Tibial artery (tissue), 4 donors: ENCODE measurements at regions not wholly inside any gene's neighbourhood (a gene's known extent, or its start where the extent isn't known, plus 50 kb on each side); places are given as distances from the start of the nearest gene placed in this dataset.

ENCODE experiments used
- DNase-seq, 2 donors: peaks; one replicate each; pipeline ENCODE4 v3.0.0-alpha.2; 2019
- H3K27ac ChIP-seq, 2 donors: fragments of 200-600 bp; sonication (generic) in 1 of 2; 1 replicate in 1 of 2; 2 replicates in 1 of 2; pipeline ENCODE4 v1.5.1; 2018 to 2019; ENCODE audit warnings: mild to moderate bottlenecking in 1 of 2
- H3K27me3 ChIP-seq, 2 donors: fragments of 200-600 bp; sonication (generic) in 1 of 2; one replicate each; pipeline versions ENCODE4 v1.5.1 to v1.6.0; 2016 to 2019
- H3K36me3 ChIP-seq, 3 donors: fragments of 200-600 bp; sonication (generic) in 2 of 3; one replicate each; pipeline ENCODE4 v1.5.1; 2016 to 2019; ENCODE audit warnings: mild to moderate bottlenecking in 2 of 3
- H3K4me1 ChIP-seq, 4 donors: fragments of 200-600 bp; sonication (generic) in 2 of 4; 1 replicate in 3 of 4; 2 replicates in 1 of 4; pipeline ENCODE4 v1.5.1; 2016 to 2019
- H3K4me3 ChIP-seq, 2 donors: fragments of 200-600 bp; sonication (generic) in 1 of 2; 1 replicate in 1 of 2; 2 replicates in 1 of 2; pipeline ENCODE4 v1.5.1; 2018 to 2019; ENCODE audit warnings: mild to moderate bottlenecking in 2 of 2
- H3K9me3 ChIP-seq, 3 donors: fragments of 200-600 bp; sonication (generic) in 1 of 3; one replicate each; pipeline ENCODE4 v1.5.1; 2016 to 2019
- intact Hi-C: fragments of 100-400 bp; cut with DNase I; formaldehyde crosslinking; loops from one replicate; pipeline ENCODE4 v1.15.0; 2023; ENCODE audit warnings: low total_unique reads
- TF ChIP-seq, protein P1 (sequence below), 2 experiments: fragments of 200-600 bp in 1 of 2; fragments of 450-650 bp in 1 of 2; IDR thresholded peaks; one replicate each; pipeline ENCODE4 v1.5.1; 2017 to 2019; ENCODE audit warnings: antibody characterized with exemption in 2 of 2, mild to moderate bottlenecking in 1 of 2, moderate library complexity in 1 of 2

DNA sequence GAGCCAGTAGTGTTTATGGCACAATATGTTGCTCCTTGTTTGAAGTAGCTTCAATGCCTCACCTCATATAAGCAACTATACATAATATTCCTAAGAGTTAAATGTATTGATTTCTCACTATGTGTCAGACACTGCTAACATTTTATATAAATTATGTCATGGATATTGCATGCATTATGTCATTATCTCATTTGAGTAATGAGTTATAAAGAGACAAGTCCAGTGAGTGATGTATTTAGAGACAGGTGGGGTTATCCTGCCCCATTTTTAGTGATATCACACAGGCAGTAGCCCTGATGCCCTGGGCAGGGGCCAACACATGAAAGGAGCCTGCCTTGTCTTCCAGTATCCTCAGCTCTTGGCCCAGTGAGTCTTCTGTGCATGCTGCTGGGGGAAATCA is 247.0 kb upstream of the SESN3 start:
- Histone ChIP-seq H3K27me3 (no peaks in the 10 kb centered on the region), H3K36me3 (no peaks in the 10 kb centered on the region), H3K27ac (no peak overlapping the region), H3K4me3 (no peak overlapping the region), H3K4me1 (peaks cover 0 to 8% (median 0%) of the 10 kb centered on the region in 4 donors), H3K9me3 (no peaks in the 10 kb centered on the region)
- no peak for DNase-seq
- intact Hi-C loops, result no loop called here
- TF ChIP-seq, protein P1, sequence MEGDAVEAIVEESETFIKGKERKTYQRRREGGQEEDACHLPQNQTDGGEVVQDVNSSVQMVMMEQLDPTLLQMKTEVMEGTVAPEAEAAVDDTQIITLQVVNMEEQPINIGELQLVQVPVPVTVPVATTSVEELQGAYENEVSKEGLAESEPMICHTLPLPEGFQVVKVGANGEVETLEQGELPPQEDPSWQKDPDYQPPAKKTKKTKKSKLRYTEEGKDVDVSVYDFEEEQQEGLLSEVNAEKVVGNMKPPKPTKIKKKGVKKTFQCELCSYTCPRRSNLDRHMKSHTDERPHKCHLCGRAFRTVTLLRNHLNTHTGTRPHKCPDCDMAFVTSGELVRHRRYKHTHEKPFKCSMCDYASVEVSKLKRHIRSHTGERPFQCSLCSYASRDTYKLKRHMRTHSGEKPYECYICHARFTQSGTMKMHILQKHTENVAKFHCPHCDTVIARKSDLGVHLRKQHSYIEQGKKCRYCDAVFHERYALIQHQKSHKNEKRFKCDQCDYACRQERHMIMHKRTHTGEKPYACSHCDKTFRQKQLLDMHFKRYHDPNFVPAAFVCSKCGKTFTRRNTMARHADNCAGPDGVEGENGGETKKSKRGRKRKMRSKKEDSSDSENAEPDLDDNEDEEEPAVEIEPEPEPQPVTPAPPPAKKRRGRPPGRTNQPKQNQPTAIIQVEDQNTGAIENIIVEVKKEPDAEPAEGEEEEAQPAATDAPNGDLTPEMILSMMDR (IDR thresholded peaks at IDR 0.05), result no peak

DNA sequence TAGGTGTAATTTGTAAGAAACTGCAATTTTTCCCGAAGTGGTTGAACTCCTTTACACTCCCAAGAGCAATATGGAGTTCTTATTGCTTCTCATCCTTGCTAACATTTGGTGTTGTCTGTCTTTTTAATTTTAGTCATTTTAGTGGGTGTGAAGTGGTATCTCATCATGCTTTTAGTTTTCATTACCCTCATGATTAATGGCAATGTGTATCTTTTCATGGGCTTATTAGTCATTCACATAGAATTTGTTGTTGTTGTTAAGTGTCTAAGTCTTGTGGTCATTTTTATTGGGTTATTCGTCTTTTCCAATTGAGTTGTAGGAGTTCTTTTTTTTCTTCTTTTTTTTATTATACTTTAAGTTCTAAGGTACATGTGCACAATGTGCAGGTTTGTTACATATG is 238.3 kb upstream of the SESN3 start:
- intact Hi-C loops, result no loop called here
- H3K27ac ChIP-seq, result no peak overlapping the region
- TF ChIP-seq, protein P1 (IDR thresholded peaks at IDR 0.05), result no peak
- H3K9me3 ChIP-seq, result no peaks in the 10 kb centered on the region
- no peak overlapping the region for H3K4me3 ChIP-seq
- H3K27me3 ChIP-seq, result no peaks in the 10 kb centered on the region
- no peak for DNase-seq
- no peaks in the 10 kb centered on the region for H3K36me3 ChIP-seq
- H3K4me1 ChIP-seq, result no peaks in the 10 kb centered on the region

DNA sequence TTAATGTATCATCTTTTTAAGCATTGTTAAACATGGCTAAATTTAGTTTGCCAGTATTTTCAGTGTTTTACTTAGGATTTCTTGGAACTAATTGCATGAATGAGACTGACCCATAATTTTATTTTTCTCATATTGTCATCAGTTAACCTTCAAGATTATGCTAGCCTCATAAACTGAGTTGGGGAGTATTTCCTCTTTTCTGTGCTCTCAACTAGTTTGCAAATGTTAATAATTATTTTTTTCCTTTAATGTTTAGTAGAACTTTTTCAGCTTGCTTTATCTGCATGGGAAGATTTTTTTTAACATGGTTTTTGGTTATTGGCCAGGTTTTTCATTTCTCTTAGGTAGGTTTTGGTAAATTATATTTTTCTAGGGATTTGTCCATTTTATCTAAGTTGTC is 235.4 kb upstream of the SESN3 start:
- no peaks in the 10 kb centered on the region for H3K36me3 ChIP-seq
- H3K4me3 ChIP-seq, result no peak overlapping the region
- no peaks in the 10 kb centered on the region for H3K27me3 ChIP-seq
- H3K27ac ChIP-seq, result no peak overlapping the region
- TF ChIP-seq, protein P1 (IDR thresholded peaks at IDR 0.05), result no peak
- no peaks in the 10 kb centered on the region for H3K4me1 ChIP-seq
- DNase-seq, result no peak
- no peaks in the 10 kb centered on the region for H3K9me3 ChIP-seq
- intact Hi-C loops, result no loop called here

DNA sequence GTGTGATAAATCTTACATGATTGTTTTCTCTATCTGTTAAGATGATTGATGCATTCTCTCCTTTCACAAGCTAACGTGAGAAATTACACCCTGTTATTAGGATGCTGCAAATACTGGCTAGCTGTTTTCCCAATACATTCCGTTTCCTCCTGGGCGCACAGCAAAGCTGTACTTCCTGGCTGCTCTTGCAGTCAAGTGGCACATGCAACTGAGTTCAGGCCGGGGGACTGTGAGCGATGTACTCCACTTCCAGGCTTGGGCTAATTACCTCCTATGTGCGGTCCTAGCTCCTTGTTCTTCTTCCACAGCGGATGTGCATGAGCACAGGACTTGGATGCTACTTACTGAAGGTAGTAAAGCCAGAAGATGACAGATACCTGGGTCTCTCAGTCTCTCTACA is 234.9 kb upstream of the SESN3 start:
- no peak overlapping the region for H3K27ac ChIP-seq
- H3K9me3 ChIP-seq, result no peaks in the 10 kb centered on the region
- no peaks in the 10 kb centered on the region for H3K4me1 ChIP-seq
- H3K36me3 ChIP-seq, result no peaks in the 10 kb centered on the region
- DNase-seq, result no peak
- intact Hi-C loops, result no loop called here
- TF ChIP-seq, protein P1 (IDR thresholded peaks at IDR 0.05), result no peak
- no peak overlapping the region for H3K4me3 ChIP-seq
- H3K27me3 ChIP-seq, result no peaks in the 10 kb centered on the region

DNA sequence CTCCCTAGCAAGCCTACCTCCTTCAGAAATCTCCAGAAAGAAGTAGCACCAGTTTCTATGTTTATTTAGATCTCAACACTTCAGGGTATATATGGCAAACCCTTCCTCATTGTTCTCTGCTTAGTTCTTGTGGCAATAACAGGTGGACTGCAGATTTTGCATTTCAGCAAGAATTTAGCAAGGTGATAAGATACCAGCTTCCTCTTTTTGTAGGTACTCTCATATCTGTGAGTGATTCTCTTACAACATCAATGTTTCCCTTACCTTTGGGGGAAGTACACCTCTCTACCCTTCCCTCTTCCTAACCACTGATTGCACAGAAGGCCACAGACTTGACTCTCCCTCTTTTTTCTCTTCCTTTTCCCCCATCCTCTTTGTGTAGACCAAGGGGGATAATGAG is 230.9 kb upstream of the SESN3 start:
- Histone ChIP-seq H3K27me3 (no peaks in the 10 kb centered on the region), H3K9me3 (no peaks in the 10 kb centered on the region), H3K4me3 (no peak overlapping the region), H3K36me3 (no peaks in the 10 kb centered on the region), H3K4me1 (peaks cover 0 to 15% (median 6%) of the 10 kb centered on the region in 4 donors), H3K27ac (no peak overlapping the region)
- TF ChIP-seq, protein P1 (IDR thresholded peaks at IDR 0.05), result no peak
- intact Hi-C loops, result no loop called here
- DNase-seq, result no peak

DNA sequence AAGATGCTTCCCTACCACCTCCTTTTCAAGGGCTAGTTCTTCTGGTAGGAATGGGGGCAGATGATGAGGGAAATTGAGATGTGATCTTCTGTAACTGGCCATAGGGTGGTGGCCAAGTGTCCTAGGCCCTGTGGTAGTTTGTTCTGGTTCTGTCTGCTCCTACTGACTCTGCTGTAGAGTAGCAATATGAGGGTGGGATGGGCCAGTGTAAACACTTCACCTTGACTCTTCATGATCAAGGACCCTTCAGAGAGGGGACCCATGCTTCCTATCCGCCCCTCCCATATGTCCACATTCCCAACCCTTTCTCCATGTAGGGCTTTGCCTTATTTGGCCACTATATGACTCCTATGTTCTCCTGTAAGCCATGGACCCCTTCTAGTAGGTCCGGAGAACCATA is 230.3 kb upstream of the SESN3 start:
- Histone ChIP-seq H3K4me1 (peaks cover 0 to 15% (median 6%) of the 10 kb centered on the region in 4 donors), H3K27ac (no peak overlapping the region), H3K27me3 (no peaks in the 10 kb centered on the region), H3K36me3 (no peaks in the 10 kb centered on the region), H3K9me3 (no peaks in the 10 kb centered on the region), H3K4me3 (no peak overlapping the region)
- TF ChIP-seq, protein P1 (IDR thresholded peaks at IDR 0.05), result no peak
- intact Hi-C loops, result no loop called here
- no peak for DNase-seq
